ENCODE measurements at regions not wholly inside any gene's neighbourhood (a gene's known extent, or its start where the extent isn't known, plus 50 kb on each side); places are given as distances from the start of the nearest gene placed in this dataset.

DNA sequence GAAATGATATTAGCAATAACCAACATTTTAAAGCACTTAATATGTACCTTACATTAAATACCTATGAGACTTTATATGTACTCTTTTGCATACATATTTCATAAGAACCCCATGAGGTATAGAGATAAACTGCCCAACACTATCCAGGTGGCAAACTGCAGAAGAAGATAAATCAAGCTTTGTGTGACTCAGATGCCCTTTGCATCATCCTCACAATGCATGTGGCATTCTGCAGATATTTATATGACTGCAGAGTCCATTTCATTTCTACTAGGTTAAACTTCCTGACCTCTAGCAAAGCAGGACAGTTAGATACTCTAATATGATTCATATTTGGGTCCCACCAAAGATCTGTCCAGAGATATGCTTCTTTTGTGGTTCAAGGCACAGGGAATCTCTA lies 85.6 kb upstream of the RASGEF1B start:
- peaks cover 4% of the 10 kb centered on the region for H3K4me1 ChIP-seq
- H3K4me3 ChIP-seq, result no peak overlapping the region
- intact Hi-C loops (cut with micrococcal nuclease), result no loop called here
- no peaks in the 10 kb centered on the region for H3K36me3 ChIP-seq
- H3K9me3 ChIP-seq (replicated peaks), result no peaks in the 10 kb centered on the region
- no peaks in the 10 kb centered on the region for H3K27me3 ChIP-seq (ENCODE audit: low read depth)
- no peak overlapping the region for H3K27ac ChIP-seq (replicated peaks)
- DNase-seq, result no peak
- TF ChIP-seq, protein P1, sequence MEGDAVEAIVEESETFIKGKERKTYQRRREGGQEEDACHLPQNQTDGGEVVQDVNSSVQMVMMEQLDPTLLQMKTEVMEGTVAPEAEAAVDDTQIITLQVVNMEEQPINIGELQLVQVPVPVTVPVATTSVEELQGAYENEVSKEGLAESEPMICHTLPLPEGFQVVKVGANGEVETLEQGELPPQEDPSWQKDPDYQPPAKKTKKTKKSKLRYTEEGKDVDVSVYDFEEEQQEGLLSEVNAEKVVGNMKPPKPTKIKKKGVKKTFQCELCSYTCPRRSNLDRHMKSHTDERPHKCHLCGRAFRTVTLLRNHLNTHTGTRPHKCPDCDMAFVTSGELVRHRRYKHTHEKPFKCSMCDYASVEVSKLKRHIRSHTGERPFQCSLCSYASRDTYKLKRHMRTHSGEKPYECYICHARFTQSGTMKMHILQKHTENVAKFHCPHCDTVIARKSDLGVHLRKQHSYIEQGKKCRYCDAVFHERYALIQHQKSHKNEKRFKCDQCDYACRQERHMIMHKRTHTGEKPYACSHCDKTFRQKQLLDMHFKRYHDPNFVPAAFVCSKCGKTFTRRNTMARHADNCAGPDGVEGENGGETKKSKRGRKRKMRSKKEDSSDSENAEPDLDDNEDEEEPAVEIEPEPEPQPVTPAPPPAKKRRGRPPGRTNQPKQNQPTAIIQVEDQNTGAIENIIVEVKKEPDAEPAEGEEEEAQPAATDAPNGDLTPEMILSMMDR (IDR thresholded peaks at IDR 0.05; ENCODE audit: borderline replicate concordance), result no peak

DNA sequence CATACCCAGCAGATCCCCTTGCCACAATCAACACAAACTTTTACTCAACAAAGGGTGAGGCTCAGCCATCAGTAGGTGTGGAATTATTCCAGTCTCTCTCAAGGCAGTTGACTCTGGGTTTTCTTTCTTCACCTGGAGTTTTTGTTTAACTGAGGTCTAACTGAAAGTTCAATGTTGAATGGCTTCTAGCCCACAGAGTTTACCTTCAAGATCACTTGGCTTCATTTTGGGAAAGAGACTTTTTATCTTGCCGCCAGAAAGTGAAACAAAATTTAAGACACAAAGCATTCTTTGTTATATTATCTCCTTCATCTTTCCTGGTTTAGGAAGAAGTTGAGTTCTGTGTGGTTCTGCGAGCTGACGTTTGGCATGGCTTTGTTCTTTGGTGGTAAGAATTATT lies 83.8 kb upstream of the RASGEF1B start:
- intact Hi-C loops (cut with micrococcal nuclease), result no loop called here
- Histone ChIP-seq H3K4me1 (peaks cover 22% of the 10 kb centered on the region), H3K36me3 (no peaks in the 10 kb centered on the region), H3K27me3 (ENCODE audit: low read depth) (no peaks in the 10 kb centered on the region), H3K4me3 (no peak overlapping the region), H3K27ac (replicated peaks) (no peak overlapping the region), H3K9me3 (replicated peaks) (no peaks in the 10 kb centered on the region)
- no peak for DNase-seq
- TF ChIP-seq, protein P1 (IDR thresholded peaks at IDR 0.05; ENCODE audit: borderline replicate concordance), result no peak

DNA sequence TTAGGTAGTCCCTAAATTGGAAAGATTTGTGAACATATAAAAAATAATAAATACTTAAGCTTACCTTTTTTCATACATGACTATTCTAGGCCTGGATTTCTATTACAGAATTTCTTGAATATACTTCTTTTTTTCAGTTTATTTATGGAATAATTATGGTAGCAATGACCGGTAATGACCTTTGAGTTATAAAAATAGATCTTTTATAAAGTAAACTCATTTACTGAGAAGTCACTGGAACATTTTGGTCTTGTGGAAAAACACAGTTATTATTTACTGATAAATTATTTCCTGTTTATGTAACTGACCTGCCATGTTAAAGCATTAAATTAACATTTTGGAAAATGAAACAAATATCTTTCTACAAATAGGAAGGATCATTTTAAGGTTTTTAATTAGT lies 80.4 kb upstream of the RASGEF1B start:
- TF ChIP-seq, protein P1 (IDR thresholded peaks at IDR 0.05; ENCODE audit: borderline replicate concordance), result no peak
- no peaks in the 10 kb centered on the region for H3K36me3 ChIP-seq
- H3K9me3 ChIP-seq (replicated peaks), result no peaks in the 10 kb centered on the region
- H3K27ac ChIP-seq (replicated peaks), result peak overlapping the region; percentile 56
- intact Hi-C loops (cut with micrococcal nuclease), result no loop called here
- peaks cover 30% of the 10 kb centered on the region for H3K4me1 ChIP-seq
- no peaks in the 10 kb centered on the region for H3K27me3 ChIP-seq (ENCODE audit: low read depth)
- DNase-seq, result no peak
- H3K4me3 ChIP-seq, result no peak overlapping the region

DNA sequence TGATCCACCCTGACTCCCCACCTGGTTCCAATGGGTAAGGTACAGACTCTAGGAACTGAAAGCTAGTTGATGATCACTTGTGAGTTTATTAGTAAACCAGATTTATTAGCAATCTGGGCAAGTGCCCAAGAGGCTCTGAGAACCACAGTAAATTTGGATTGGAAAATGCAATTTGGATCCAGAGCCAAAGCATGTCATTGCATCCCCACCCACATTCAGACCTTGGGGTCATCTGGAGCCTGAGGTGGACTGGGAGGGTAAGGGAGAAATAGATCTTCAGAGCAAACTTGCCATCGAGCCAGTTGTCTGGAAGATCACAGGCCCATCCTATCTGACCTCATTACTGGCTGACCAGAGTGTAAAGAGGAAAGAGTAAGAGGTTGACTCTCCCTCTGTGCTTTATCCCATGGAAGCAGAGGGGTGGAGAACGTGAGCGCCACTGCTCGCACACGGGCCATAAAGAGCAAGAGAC lies 78.7 kb upstream of the RASGEF1B start:
- Histone ChIP-seq H3K4me3 (no peak overlapping the region), H3K4me1 (peaks cover 30% of the 10 kb centered on the region), H3K36me3 (no peaks in the 10 kb centered on the region), H3K9me3 (replicated peaks) (no peaks in the 10 kb centered on the region), H3K27me3 (ENCODE audit: low read depth) (no peaks in the 10 kb centered on the region), H3K27ac (replicated peaks) (peak overlapping the region; percentile 56)
- TF ChIP-seq, protein P1 (IDR thresholded peaks at IDR 0.05; ENCODE audit: borderline replicate concordance), result no peak
- intact Hi-C loops (cut with micrococcal nuclease), result no loop called here
- no peak for DNase-seq

DNA sequence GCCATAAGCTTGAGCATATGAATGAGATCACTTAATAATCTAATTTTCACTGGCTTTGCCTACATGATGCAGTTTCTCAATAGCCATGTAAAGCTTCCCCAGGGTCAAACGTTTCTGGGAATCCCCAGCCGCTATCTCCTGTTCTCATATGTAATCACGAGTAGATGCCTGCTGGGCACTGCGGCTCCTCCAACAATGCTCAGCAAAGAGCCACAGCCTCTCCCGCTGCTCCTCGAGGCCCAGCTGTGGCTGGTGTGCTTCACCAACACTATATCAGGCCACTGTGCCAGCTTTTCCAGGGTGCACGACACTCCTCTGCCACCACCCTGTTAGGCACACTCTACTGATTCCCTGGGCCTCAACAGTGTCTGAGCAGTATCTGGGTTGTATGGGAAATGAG lies 78.3 kb upstream of the RASGEF1B start:
- no peaks in the 10 kb centered on the region for H3K36me3 ChIP-seq
- intact Hi-C loops (cut with micrococcal nuclease), result no loop called here
- H3K27me3 ChIP-seq (ENCODE audit: low read depth), result no peaks in the 10 kb centered on the region
- peak overlapping the region; percentile 56 for H3K27ac ChIP-seq (replicated peaks)
- TF ChIP-seq, protein P1 (IDR thresholded peaks at IDR 0.05; ENCODE audit: borderline replicate concordance), result no peak
- H3K4me1 ChIP-seq, result peaks cover 30% of the 10 kb centered on the region
- no peaks in the 10 kb centered on the region for H3K9me3 ChIP-seq (replicated peaks)
- no peak for DNase-seq
- H3K4me3 ChIP-seq, result no peak overlapping the region

DNA sequence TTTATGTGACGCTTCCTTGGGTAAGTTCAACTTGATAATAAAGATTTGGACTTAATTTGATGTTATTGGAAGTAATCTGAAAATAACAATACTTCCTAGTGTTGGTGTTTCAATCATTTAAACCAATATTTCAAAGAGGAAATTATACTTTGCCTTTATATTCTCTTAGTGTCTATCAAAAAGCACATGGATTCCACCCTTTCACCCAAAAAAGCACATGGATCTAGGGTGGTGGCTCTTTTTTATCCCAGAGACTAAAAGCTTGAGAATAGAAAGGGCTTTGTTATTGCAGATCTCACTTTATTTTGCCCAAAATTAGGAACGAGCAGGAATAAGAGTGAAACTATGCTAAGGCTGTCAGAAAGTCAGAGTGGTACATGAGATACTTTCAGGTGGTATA lies 75.1 kb upstream of the RASGEF1B start:
- Histone ChIP-seq H3K27me3 (ENCODE audit: low read depth) (no peaks in the 10 kb centered on the region), H3K4me3 (no peak overlapping the region), H3K27ac (replicated peaks) (no peak overlapping the region), H3K36me3 (no peaks in the 10 kb centered on the region), H3K4me1 (peaks cover 20% of the 10 kb centered on the region), H3K9me3 (replicated peaks) (peaks cover 15% of the 10 kb centered on the region)
- intact Hi-C loops (cut with micrococcal nuclease), result no loop called here
- TF ChIP-seq, protein P1 (IDR thresholded peaks at IDR 0.05; ENCODE audit: borderline replicate concordance), result no peak
- no peak for DNase-seq
